ENCODE measurements at regions not wholly inside any gene's neighbourhood (a gene's known extent, or its start where the extent isn't known, plus 50 kb on each side); places are given as distances from the start of the nearest gene placed in this dataset.

- no peak for TF ChIP-seq CTCF (IDR thresholded peaks at IDR 0.05)
- no peak overlapping the region for H3K4me3 ChIP-seq
- no peak overlapping the region for H3K27ac ChIP-seq
- DNase-seq (ENCODE audit: low spot score): no peak
Measured at GRCh38 chr11:76298255-76298654, 82.7 kb downstream of the THAP12 start.

- TF ChIP-seq CTCF (IDR thresholded peaks at IDR 0.05): no peak
- no peak overlapping the region for H3K27ac ChIP-seq
- no peak for DNase-seq (ENCODE audit: low spot score)
- H3K4me3 ChIP-seq: no peak overlapping the region
Measured at GRCh38 chr11:76296731-76297542, 84.0 kb downstream of the THAP12 start.

- TF ChIP-seq CTCF (IDR thresholded peaks at IDR 0.05): no peak
- DNase-seq (ENCODE audit: low spot score): no peak
- Histone ChIP-seq H3K4me3 (no peak overlapping the region), H3K27ac (no peak overlapping the region)
Measured at GRCh38 chr11:76293189-76293631, 86.9 kb upstream of the WNT11 start.

- DNase-seq (ENCODE audit: low spot score): no peak
- no peak overlapping the region for H3K27ac ChIP-seq
- TF ChIP-seq CTCF (IDR thresholded peaks at IDR 0.05): no peak
- no peak overlapping the region for H3K4me3 ChIP-seq
Measured at GRCh38 chr11:76292583-76293188, 86.4 kb upstream of the WNT11 start.

- no peak overlapping the region for H3K4me3 ChIP-seq
- no peak for DNase-seq (ENCODE audit: low spot score)
- no peak overlapping the region for H3K27ac ChIP-seq
- no peak for TF ChIP-seq CTCF (IDR thresholded peaks at IDR 0.05)
Measured at GRCh38 chr11:76291576-76292526, 85.5 kb upstream of the WNT11 start.

- no peak for TF ChIP-seq CTCF (IDR thresholded peaks at IDR 0.05)
- no peak for DNase-seq (ENCODE audit: low spot score)
- no peak overlapping the region for H3K27ac ChIP-seq
- no peak overlapping the region for H3K4me3 ChIP-seq
Measured at GRCh38 chr11:76288166-76288980, 82.1 kb upstream of the WNT11 start.
